NCI-H1417 (cell line): ENCODE measurements at regions not wholly inside any gene's neighbourhood (a gene's known extent, or its start where the extent isn't known, plus 50 kb on each side); places are given as distances from the start of the nearest gene placed in this dataset.

Experiments
- DNase-seq, 3 experiments: peaks; one replicate each; lab custom pipeline; 2025; lab: John Stamatoyannopoulos, UW

DNA sequence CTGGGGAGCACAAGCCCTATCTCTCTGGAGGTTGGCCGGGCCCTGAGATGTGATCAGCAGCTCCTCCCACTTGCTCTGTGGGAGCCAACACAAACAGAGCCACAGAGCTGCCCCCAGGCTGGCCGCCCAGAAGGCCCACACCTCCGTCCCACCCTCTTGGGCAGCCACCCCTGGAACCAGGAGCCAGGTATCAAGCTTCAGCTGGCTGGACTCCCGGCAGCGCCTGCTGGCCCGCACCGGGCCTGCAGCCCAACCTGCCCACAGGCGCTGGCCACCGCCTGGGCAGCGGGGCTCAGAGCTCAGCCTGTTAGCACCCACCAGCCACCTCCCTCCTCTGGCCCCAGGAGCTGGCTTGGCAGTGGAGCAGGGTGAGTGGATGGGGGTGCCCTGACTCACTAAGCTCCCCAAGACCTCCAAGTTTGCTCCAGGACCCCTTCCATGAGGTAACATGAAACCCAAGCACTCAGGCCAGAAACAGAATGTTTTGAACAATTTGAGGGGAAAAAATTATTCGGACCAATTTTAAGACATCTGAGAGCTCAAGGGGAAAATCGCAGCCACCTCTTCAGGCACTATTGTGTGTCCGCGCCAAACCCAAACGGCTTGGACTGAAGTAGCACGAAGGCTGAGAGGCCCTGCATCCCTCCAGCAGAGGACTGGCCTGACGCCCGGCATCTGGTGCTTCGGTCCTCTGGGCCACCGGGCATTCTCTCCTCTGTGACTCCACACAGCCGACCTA, 450.8 kb downstream of the SOX6 start:
- DNase-seq = no peak

DNA sequence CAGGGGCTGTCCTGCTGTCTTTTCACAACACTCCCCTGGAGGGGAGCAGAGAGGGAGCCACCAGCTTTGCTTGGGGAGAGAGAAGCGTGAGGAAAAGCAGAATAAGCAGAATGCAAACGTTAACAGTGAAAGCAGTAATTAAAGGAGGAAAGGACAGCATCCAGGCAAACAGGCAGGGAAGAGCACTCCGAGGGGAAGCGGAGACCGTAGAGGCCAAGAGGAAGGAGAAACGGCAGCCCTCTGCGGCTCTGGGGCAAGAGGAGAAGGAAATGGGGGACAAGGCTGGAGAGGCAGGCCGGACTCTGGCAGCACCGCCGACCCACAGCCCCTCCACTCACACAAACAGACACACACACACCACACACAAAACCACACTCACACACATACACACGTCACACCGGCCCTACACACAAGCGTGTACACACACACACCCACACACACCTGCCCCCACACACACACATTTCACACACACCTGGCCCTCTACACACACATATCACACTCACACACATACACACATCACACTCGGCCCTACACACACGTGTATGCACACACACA, 449.8 kb downstream of the SOX6 start:
- no peak for DNase-seq

DNA sequence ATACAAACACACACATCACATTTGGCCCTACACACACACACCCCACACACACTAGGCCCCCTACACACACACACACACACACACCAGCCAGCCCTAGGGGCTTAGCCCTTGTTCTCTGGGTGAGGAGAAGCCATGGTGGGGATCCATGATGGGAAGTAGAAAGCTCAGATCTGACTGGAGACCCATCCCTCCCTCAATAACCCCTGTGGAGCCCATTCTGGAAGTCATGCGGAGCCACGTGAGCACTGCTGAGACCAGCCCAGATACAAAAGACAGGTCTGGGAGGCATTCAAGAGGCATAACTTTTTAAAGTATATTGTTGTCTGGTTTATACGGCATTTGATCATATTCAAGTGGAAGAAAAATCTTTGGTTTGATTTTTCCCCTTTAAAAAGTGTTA, 448.5 kb downstream of the SOX6 start:
- DNase-seq = peak in 1 of 3 experiments; percentile 7

DNA sequence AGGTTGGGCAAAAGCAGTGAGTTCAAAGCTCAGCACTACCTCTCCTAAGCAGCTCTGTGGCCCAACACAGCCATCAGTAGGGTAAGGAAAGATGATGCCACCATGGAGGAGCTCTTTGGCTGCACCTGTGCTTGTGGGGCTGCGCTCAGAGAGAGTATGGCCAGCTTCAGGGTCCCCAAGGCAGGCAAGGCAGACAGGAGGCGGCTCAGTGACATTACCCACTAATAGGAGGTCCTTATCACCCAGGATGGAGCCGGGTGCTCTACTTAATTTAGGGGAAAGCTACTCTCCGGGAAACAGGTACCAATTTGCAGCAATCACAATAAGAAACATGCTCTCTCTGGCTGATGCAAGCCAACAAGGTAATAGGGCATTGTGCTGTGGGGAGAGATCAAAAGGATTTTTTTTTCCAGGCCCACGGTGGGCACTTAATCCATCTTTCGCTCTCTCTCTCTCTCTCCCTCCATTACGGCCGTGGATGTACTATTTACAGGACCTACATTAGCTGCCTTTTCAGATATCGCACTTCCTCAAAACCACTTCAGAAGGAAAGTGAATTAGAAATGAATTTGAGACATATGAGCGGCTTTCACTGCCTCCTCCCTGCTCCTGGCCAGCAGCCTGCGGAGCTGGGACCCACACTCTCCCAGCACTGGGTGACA, 446.3 kb downstream of the SOX6 start:
- no peak for DNase-seq

DNA sequence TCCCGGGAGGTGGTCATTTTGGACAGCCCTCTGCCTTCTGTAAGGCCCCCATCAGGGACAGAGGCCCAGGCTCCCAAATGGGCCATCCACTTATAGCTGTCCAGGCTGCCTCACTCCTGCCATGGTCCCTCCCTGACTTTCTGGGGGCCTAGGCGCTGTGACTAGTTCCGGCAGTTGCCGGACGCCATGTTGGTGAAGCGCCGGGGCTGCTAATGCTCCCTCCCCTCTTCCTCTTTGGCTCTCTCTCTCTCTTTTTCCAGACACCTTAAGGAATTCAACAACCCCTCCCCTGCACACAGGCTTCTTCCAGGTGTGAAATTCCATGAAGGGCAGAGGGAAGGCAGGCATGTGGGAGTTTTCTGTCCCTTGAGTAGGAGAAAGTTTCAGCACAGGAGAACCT, 445.6 kb downstream of the SOX6 start:
- no peak for DNase-seq

DNA sequence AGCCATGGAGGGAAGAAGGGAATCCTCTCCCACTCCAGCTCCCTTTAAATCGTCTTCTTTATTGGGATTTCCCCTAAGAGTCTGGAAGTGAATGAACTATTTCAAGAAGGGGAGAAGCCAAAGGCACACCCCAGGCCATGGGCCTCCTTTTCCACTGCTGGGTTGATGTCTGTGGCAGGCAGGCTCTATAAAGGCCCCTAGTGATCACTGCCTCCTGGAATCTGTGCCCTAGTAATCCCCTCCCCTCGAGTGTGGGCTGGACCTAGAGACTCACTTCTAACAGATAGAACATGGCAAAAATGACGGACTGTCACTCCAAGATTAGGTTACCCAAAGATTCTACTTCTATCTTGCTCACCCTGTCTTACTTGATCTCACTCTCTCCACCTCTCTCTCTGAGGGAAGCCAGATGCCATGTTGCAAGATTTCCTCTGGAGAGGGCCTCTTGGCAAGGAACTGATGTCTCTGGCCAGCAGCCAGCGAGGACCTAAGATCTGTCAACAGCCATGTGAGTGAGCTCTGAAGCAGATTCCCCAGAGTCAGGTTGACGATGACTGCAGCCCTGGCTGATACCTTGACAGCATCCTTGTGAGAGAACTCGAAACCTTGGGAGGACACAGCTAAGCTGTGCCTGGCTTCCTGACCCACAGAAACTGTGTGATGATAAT, 444.8 kb downstream of the SOX6 start:
- DNase-seq = peak in 1 of 3 experiments; percentile 61

DNA sequence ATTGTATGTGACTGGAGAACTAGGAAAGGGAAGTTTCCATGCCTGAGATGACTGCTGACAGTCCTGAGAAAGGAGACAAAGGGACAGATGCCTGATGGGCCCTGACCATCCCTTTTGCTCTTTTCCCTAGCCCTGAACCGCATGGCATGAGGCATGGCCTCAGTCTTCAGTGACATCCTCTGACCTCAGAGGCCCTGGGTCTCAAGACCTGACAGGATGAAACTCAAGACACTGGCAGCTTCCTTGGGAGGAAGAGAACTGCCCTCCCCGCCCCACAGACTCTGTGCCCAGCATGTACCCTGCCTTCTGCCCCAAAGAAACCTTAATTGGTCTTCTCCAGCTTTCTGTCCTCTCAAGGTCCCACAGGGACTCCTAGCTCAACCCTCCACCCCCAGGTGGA, 444.1 kb downstream of the SOX6 start:
- no peak for DNase-seq

DNA sequence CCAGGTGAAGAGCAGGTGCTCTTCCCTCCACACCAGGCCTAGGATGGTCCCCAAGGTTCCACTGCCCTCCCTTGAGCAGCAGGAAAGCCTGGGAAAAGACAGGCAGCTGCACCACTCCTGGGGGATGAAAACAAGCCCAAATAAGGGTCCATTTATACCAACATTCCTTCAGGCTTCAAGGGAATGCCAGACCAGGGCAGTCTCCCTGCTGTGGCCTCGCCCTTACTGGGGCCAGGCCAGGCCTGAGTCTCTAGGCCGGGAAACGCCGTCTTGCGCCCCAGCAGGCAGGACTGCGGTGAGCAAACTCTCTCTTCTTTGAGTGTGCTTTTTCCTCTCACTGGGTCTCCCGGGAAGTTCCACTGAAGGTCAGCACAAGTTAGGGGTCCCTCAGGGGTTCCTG, 443.5 kb downstream of the SOX6 start:
- no peak for DNase-seq

DNA sequence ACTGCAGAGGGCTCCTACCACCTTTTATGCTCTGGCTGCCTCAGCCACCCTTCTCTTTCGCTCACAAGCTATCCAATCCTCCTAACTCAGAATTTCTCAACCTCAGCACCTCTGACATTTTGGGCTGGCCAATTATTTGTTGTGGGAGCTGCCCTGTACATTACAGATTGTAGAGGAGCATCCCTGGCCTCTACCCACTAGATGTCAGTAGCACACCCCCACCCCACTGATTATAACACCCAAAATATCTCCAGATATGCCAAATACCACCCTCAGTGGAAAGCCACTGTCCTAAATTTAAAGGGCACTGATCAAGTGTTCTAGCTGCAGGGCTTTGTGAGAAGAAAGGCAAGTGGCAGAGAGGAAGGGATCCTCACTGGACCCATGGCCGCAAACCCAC, 443.1 kb downstream of the SOX6 start:
- DNase-seq = no peak
